ENCODE measurements at regions not wholly inside any gene's neighbourhood (a gene's known extent, or its start where the extent isn't known, plus 50 kb on each side); places are given as distances from the start of the nearest gene placed in this dataset.

DNA sequence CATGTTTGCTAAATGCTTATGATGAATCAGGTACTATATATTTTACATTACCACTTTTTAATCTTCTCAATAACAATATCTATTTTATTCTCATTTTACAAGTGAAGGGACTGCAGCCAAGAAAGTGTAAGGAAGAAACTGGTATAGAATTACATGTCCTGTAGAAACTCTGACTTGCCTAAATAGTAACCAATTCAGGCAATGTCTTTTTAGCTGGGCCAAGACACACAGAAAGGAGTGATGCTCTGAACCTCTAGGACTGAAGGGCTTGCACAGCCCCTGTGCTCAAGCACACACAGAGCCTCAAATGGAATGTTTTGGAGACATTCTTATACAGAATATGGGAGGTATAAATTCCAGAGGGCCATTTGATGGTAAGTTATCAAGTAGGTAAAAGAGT lies 286.4 kb upstream of the TNC start:
- BruUV-seq (replicated peaks): no TSS peak
- no peak overlapping the region for H3K9ac ChIP-seq (ENCODE audit: insufficient read depth, low read depth, low read length)
- H3K4me1 ChIP-seq (ENCODE audit: insufficient read depth, low read length): no peaks in the 10 kb centered on the region
- ChIA-PET CTCF (ENCODE audit: low intra/inter-chr PET ratio, low total read pairs) (no interaction called here), POLR2A (no interaction called here)
- no peaks in the 10 kb centered on the region for H3K9me3 ChIP-seq (ENCODE audit: low read length)
- H2AFZ ChIP-seq (ENCODE audit: low read length): no peak overlapping the region
- H3K27ac ChIP-seq (ENCODE audit: extremely low read length, insufficient read depth, low read length): no peak overlapping the region
- no peak for DNase-seq (ENCODE audit: low spot score)
- FAIRE-seq: no peak
- no peaks in the 10 kb centered on the region for H3K27me3 ChIP-seq (ENCODE audit: control insufficient read depth in 1 of 2, insufficient read depth in 2 of 2, low read length in 2 of 2)
- no peak for ATAC-seq
- H3K79me2 ChIP-seq (ENCODE audit: insufficient read depth, low read length): no peaks in the 10 kb centered on the region
- intact Hi-C loops (cut with micrococcal nuclease; ENCODE audit: unreplicated experiment) (no loop called here), in situ Hi-C loops (cut with HindIII; ENCODE audit: extremely low pct_ligation_motif_present, low pct_unique_long_range_greater_than_20kb) (no loop called here)
- H3K4me3 ChIP-seq (replicated peaks in 1 of 3; ENCODE audit: insufficient read depth in 1 of 3, low read depth in 2 of 3, low read length in 3 of 3): no peak overlapping the region
- H3K4me2 ChIP-seq (ENCODE audit: low read depth, low read length): no peak overlapping the region
- H3K36me3 ChIP-seq (replicated peaks in 1 of 2; ENCODE audit: control insufficient read depth in 1 of 2, insufficient read depth in 2 of 2, low read length in 2 of 2): no peaks in the 10 kb centered on the region
- H4K20me1 ChIP-seq (ENCODE audit: insufficient read depth, low read length): no peaks in the 10 kb centered on the region
- TF ChIP-seq RFXANK (CRISPR knock-in tag; IDR thresholded peaks at IDR 0.05) (no peak), MYC (CRISPR knock-in tag; IDR thresholded peaks at IDR 0.05; ENCODE audit: borderline replicate concordance) (no peak), ZIK1 (CRISPR knock-in tag; IDR thresholded peaks at IDR 0.05; ENCODE audit: borderline replicate concordance, low read depth) (no peak), YEATS2 (CRISPR knock-in tag; IDR thresholded peaks at IDR 0.05; ENCODE audit: borderline replicate concordance) (no peak), ZFP36 (IDR thresholded peaks at IDR 0.05; ENCODE audit: borderline replicate concordance, low read depth, low read length, partially characterized antibody) (no peak), ARNT (IDR thresholded peaks at IDR 0.05) (no peak), MTA3 (CRISPR knock-in tag; IDR thresholded peaks at IDR 0.05) (no peak), GATAD2A (CRISPR knock-in tag; IDR thresholded peaks at IDR 0.05) (no peak), HDAC6 (IDR thresholded peaks at IDR 0.05; ENCODE audit: low read depth, low read length) (no peak), ATM (IDR thresholded peaks at IDR 0.05; ENCODE audit: borderline replicate concordance) (no peak)

DNA sequence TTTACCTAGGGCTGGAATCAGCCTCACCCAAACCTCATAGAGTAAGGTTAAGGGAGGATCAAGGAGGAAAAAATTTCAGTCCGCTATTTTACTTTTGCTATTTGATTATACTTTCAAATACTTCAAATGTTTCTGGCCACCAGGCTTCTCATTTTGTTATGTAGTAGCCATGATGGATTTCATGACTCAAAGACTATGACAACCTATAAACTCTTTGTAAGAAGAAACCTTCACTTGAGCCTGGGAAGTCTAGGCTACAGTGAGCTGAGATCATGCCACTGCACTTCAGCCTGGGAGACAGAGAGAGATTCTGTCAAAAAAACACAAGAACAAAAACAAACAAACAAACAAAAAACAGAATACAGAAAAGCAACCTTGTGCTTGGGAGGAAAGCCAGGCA lies 293.6 kb upstream of the TNC start:
- no peak for FAIRE-seq
- no peak overlapping the region for H3K27ac ChIP-seq (ENCODE audit: extremely low read length, insufficient read depth, low read length)
- no peaks in the 10 kb centered on the region for H3K9me3 ChIP-seq (ENCODE audit: low read length)
- no peaks in the 10 kb centered on the region for H4K20me1 ChIP-seq (ENCODE audit: insufficient read depth, low read length)
- CTCF ChIA-PET (ENCODE audit: low intra/inter-chr PET ratio, low total read pairs): no interaction called here
- no TSS peak for BruUV-seq (replicated peaks)
- no peak overlapping the region for H3K4me2 ChIP-seq (ENCODE audit: low read depth, low read length)
- H3K9ac ChIP-seq (ENCODE audit: insufficient read depth, low read depth, low read length): no peak overlapping the region
- no peak overlapping the region for H2AFZ ChIP-seq (ENCODE audit: low read length)
- H3K4me3 ChIP-seq (replicated peaks in 1 of 3; ENCODE audit: insufficient read depth in 1 of 3, low read depth in 2 of 3, low read length in 3 of 3): no peak overlapping the region
- intact Hi-C loops (cut with micrococcal nuclease; ENCODE audit: unreplicated experiment): no loop called here
- POLR2A ChIA-PET: no interaction called here
- TF ChIP-seq JARID2 (CRISPR knock-in tag; IDR thresholded peaks at IDR 0.05; ENCODE audit: insufficient replicate concordance) (no peak), ZNF878 (CRISPR knock-in tag; IDR thresholded peaks at IDR 0.05) (no peak), MED1 (CRISPR knock-in tag; IDR thresholded peaks at IDR 0.05) (no peak), SOX5 (CRISPR knock-in tag; IDR thresholded peaks at IDR 0.05; ENCODE audit: borderline replicate concordance) (no peak), ZNF776 (CRISPR knock-in tag; IDR thresholded peaks at IDR 0.05) (no peak), NAIF1 (CRISPR knock-in tag; IDR thresholded peaks at IDR 0.05; ENCODE audit: borderline replicate concordance) (no peak), SP1 (IDR thresholded peaks at IDR 0.05) (no peak), SP1 (CRISPR knock-in tag; IDR thresholded peaks at IDR 0.05) (no peak), ZNF451 (CRISPR knock-in tag; IDR thresholded peaks at IDR 0.05) (no peak), ELF3 (CRISPR knock-in tag; IDR thresholded peaks at IDR 0.05) (no peak), NFKB2 (CRISPR knock-in tag; IDR thresholded peaks at IDR 0.05; ENCODE audit: borderline replicate concordance) (no peak)
- TF ChIP-seq, protein P1, sequence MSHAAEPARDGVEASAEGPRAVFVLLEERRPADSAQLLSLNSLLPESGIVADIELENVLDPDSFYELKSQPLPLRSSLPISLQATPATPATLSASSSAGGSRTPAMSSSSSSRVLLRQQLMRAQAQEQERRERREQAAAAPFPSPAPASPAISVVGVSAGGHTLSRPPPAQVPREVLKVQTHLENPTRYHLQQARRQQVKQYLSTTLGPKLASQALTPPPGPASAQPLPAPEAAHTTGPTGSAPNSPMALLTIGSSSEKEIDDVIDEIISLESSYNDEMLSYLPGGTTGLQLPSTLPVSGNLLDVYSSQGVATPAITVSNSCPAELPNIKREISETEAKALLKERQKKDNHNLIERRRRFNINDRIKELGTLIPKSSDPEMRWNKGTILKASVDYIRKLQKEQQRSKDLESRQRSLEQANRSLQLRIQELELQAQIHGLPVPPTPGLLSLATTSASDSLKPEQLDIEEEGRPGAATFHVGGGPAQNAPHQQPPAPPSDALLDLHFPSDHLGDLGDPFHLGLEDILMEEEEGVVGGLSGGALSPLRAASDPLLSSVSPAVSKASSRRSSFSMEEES (CRISPR knock-in tag; IDR thresholded peaks at IDR 0.05): no peak
- TF ChIP-seq, protein P2, sequence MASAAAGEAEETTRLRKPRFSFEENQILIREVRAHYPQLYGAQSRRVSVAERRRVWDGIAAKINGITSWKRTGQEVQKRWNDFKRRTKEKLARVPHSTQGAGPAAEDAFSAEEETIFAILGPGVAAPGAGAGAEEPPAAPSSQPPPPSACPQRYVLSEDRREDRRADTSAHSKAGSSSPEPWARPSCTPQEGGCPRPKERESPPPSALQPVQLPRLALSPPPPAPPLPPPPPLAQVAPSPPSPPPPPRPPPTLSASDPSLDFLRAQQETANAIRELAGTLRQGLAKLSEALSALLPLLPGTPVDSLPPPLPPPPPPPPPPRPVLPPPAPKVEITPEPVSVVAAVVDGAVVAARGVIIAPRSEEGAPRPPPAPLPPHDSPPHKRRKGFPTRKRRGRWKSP (CRISPR knock-in tag; IDR thresholded peaks at IDR 0.05): no peak
- ATAC-seq: no peak
- no peak for DNase-seq (ENCODE audit: low spot score)
- H3K27me3 ChIP-seq (ENCODE audit: control insufficient read depth in 1 of 2, insufficient read depth in 2 of 2, low read length in 2 of 2): no peaks in the 10 kb centered on the region
- H3K79me2 ChIP-seq (ENCODE audit: insufficient read depth, low read length): no peaks in the 10 kb centered on the region
- no peaks in the 10 kb centered on the region for H3K36me3 ChIP-seq (replicated peaks in 1 of 2; ENCODE audit: control insufficient read depth in 1 of 2, insufficient read depth in 2 of 2, low read length in 2 of 2)
- H3K4me1 ChIP-seq (ENCODE audit: insufficient read depth, low read length): no peaks in the 10 kb centered on the region
- WGBS (ENCODE audit: low lambda C conversion rate): 0% methylated on average over 1 of the region's 1 CpG
- in situ Hi-C loops (cut with HindIII; ENCODE audit: extremely low pct_ligation_motif_present, low pct_unique_long_range_greater_than_20kb): no loop called here
